IPS-15b (cell line): ENCODE measurements at regions not wholly inside any gene's neighbourhood (a gene's known extent, or its start where the extent isn't known, plus 50 kb on each side); places are given as distances from the start of the nearest gene placed in this dataset.
"Not testable (repeated sequence)": the region's sequence is repeated elsewhere in the genome, so short reads cannot be mapped to it uniquely, and the experiment has no call there.

Experiments
- H3K27me3 ChIP-seq: one replicate; pipeline ENCODE4 v1.6.1; 2013; ENCODE audit warnings: low read length; ENCODE audit not compliant: control insufficient read depth, insufficient read depth
- H3K36me3 ChIP-seq: one replicate; pipeline ENCODE4 v1.6.1; 2013; ENCODE audit warnings: low read length; ENCODE audit not compliant: control insufficient read depth, insufficient read depth
- H3K4me1 ChIP-seq: one replicate; pipeline ENCODE4 v1.6.1; 2013; ENCODE audit warnings: mild to moderate bottlenecking, low read length; ENCODE audit not compliant: control insufficient read depth, insufficient read depth
- H3K4me3 ChIP-seq: one replicate; pipeline ENCODE4 v1.5.1; 2013; ENCODE audit warnings: low read depth, low read length
- H3K9ac ChIP-seq: one replicate; pipeline ENCODE4 v1.6.1; 2013; ENCODE audit warnings: low read depth, mild to moderate bottlenecking, low read length
- H3K9me3 ChIP-seq: one replicate; pipeline ENCODE4 v1.6.1; 2013; ENCODE audit warnings: mild to moderate bottlenecking, low read length; ENCODE audit not compliant: control insufficient read depth, insufficient read depth

GRCh38 chrX:64580605-64581004, 185.4 kb upstream of the MTMR8 start:
- Histone ChIP-seq H3K9me3 (no peaks in the 10 kb centered on the region), H3K36me3 (no peaks in the 10 kb centered on the region), H3K4me1 (no peaks in the 10 kb centered on the region), H3K4me3 (no peak overlapping the region), H3K9ac (no peak overlapping the region), H3K27me3 (no peaks in the 10 kb centered on the region)

DNA sequence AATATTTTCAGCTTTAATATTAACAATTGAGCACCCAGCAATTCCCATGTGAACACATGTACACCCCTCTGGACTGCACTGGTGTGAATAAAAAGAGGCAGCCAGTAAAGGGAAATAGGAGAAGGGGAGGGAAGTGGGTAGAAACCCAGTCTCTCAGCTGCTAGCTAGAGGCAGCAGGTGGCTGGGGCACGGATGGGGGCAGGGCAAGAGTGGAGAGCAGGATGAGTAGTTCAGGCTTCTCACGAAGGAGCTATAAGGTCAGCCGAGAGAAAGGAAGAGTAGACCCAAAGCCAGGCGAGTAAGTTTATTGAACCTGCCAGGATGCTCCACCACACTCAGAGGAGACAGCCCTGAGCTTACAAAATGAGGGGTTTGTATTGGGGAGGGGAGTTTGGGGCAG, 184.8 kb upstream of the MTMR8 start:
- Histone ChIP-seq H3K9ac (no peak overlapping the region), H3K4me3 (no peak overlapping the region), H3K4me1 (no peaks in the 10 kb centered on the region), H3K9me3 (no peaks in the 10 kb centered on the region), H3K27me3 (no peaks in the 10 kb centered on the region), H3K36me3 (no peaks in the 10 kb centered on the region)

DNA sequence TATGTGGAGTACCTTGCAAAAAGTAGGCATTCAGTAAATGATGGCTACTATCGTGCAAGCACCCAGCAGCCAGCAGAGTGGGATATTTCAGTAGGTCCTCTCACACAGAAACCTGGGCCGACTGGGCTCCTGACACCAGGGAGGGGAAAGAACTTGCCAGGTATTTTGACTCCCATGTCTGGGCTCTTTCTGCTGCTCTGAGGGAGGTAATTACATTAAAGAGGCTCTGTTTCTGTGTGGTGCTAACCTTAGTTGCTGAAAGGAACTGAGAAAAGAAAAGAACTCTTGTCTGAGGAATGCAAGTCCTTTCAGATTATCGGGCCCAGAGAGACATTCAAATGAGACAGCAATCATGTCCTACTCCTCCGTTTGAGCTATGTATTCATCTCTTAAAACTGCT, 175.8 kb upstream of the MTMR8 start:
- no peak overlapping the region for H3K4me3 ChIP-seq

GRCh38 chrX:64570204-64570603, 175.0 kb upstream of the MTMR8 start:
- H3K4me1 ChIP-seq, result no peaks in the 10 kb centered on the region
- H3K4me3 ChIP-seq, result no peak overlapping the region
- no peak overlapping the region for H3K9ac ChIP-seq
- H3K36me3 ChIP-seq, result no peaks in the 10 kb centered on the region
- H3K9me3 ChIP-seq, result no peaks in the 10 kb centered on the region
- H3K27me3 ChIP-seq, result no peaks in the 10 kb centered on the region

More for the DNA sequence above, 175.8 kb upstream of the MTMR8 start:
- Histone ChIP-seq H3K9me3 (no peaks in the 10 kb centered on the region), H3K36me3 (no peaks in the 10 kb centered on the region), H3K4me1 (no peaks in the 10 kb centered on the region), H3K9ac (no peak overlapping the region), H3K27me3 (no peaks in the 10 kb centered on the region)

DNA sequence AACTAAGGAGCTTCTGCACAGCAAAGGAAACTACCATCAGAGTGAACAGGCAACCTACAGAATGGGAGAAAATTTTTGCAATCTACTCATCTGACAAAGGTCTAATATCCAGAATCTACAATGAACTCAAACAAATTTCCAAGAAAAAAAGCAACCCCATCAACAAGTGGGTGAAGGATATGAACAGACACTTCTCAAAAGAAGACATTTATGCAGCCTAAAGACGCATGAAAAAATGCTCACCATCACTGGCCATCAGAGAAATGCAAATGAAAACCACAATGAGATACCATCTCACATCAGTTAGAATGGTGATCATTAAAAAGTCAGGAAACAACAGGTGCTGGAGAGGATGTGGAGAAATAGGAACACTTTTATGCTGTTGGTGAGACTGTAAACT, 170.1 kb upstream of the MTMR8 start:
- not testable (repeated sequence) for H3K4me1 ChIP-seq, H3K27me3 ChIP-seq, H3K36me3 ChIP-seq, H3K9me3 ChIP-seq, H3K4me3 ChIP-seq, H3K9ac ChIP-seq

DNA sequence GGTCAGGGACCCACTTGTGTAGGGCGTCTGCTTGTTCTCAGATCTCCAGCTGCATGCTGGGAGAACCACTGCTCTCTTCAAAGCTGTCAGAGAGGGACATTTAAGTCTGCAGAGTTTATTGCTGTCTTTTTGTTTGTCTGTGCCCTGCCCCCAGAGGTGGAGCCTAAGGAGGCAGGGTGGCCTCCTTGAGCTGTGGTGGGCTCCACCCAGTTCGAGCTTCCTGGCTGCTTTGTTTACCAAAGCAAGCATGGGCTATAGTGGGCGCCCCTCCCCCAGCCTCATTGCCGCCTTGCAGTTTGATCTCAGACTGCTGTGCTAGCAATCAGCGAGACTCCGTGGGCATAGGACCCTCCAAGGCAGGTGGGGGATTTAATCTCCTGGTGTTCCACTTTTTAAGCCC, 154.0 kb upstream of the MTMR8 start:
- H3K4me1 ChIP-seq, H3K9ac ChIP-seq, H3K36me3 ChIP-seq, H3K27me3 ChIP-seq, H3K9me3 ChIP-seq: not testable (repeated sequence)
- H3K4me3 ChIP-seq, result peak overlapping the region; percentile 30

- H3K36me3 ChIP-seq, result no peaks in the 10 kb centered on the region
- H3K4me1 ChIP-seq, result no peaks in the 10 kb centered on the region
- no peak overlapping the region for H3K4me3 ChIP-seq
- no peaks in the 10 kb centered on the region for H3K27me3 ChIP-seq
- no peaks in the 10 kb centered on the region for H3K9me3 ChIP-seq
- H3K9ac ChIP-seq, result no peak overlapping the region
Measured at GRCh38 chrX:64536736-64537135, 141.5 kb upstream of the MTMR8 start.
